OCI-LY1 (cell line): ENCODE measurements at regions not wholly inside any gene's neighbourhood (a gene's known extent, or its start where the extent isn't known, plus 50 kb on each side); places are given as distances from the start of the nearest gene placed in this dataset.

Experiments used
- H2AFZ ChIP-seq: fragments of 200-600 bp; sonication (generic), shearing (Covaris generic); 2 replicates; pipeline ENCODE4 v1.6.0; 2014; ENCODE audit warnings: antibody characterized with exemption, mild to moderate bottlenecking, low read length
- H3F3A ChIP-seq: fragments of 200-600 bp; sonication (generic), shearing (Covaris generic); 2 replicates; pipeline ENCODE4 v1.6.0; 2014; ENCODE audit warnings: mild to moderate bottlenecking, antibody characterized with exemption, low read length, moderate library complexity; ENCODE audit not compliant: insufficient read depth
- H3K27ac ChIP-seq: fragments of 200-600 bp; sonication (generic); 2 replicates; pipeline ENCODE4 v1.5.1; 2014; ENCODE audit warnings: low read length, mixed run types, mild to moderate bottlenecking, low read depth; ENCODE audit not compliant: poor library complexity, severe bottlenecking
- H3K27me3 ChIP-seq: fragments of 200-600 bp; sonication (generic); 2 replicates; pipeline ENCODE4 v1.6.0; 2014; ENCODE audit warnings: antibody characterized with exemption, mild to moderate bottlenecking, low read length, moderate library complexity; ENCODE audit not compliant: insufficient read depth
- H3K36me3 ChIP-seq: fragments of 200-600 bp; sonication (generic); 2 replicates; pipeline ENCODE4 v1.6.1; 2014; ENCODE audit warnings: mild to moderate bottlenecking, antibody characterized with exemption, low read length, moderate library complexity, mixed read lengths; ENCODE audit not compliant: insufficient read depth
- H3K4me1 ChIP-seq: fragments of 200-600 bp; sonication (generic); 2 replicates; pipeline ENCODE4 v1.5.1; 2014; ENCODE audit warnings: mild to moderate bottlenecking, low read length, moderate library complexity; ENCODE audit not compliant: insufficient read depth, severe bottlenecking
- H3K4me2 ChIP-seq: fragments of 200-600 bp; sonication (generic), shearing (Covaris generic); 2 replicates; pipeline ENCODE4 v1.6.1; 2014; ENCODE audit warnings: low read length
- H3K4me3 ChIP-seq: fragments of 200-600 bp; sonication (generic); 2 replicates; pipeline ENCODE4 v1.5.1; 2014; ENCODE audit warnings: low read length, low read depth, mild to moderate bottlenecking, mixed read lengths; ENCODE audit not compliant: poor library complexity, severe bottlenecking
- H3K79me2 ChIP-seq: fragments of 200-600 bp; shearing (Covaris generic); 2 replicates; pipeline ENCODE4 v1.6.1; 2016; ENCODE audit warnings: mixed run types, low read length, mixed read lengths; ENCODE audit not compliant: insufficient read depth
- H3K9ac ChIP-seq: fragments of 200-600 bp; sonication (generic), shearing (Covaris generic); 2 replicates; pipeline ENCODE4 v1.6.1; 2014; ENCODE audit warnings: mild to moderate bottlenecking, low read length, mixed read lengths
- H3K9me2 ChIP-seq: fragments of 200-600 bp; sonication (generic), shearing (Covaris generic); 2 replicates; pipeline ENCODE4 v1.6.1; 2014; ENCODE audit warnings: low read depth, mild to moderate bottlenecking, low read length, mixed read lengths
- H3K9me3 ChIP-seq: fragments of 200-600 bp; shearing (Covaris generic); 2 replicates; pipeline ENCODE4 v1.6.1; 2014; ENCODE audit warnings: low read length, mixed read lengths
- H4K20me1 ChIP-seq: fragments of 200-600 bp; sonication (generic), shearing (Covaris generic); 2 replicates; pipeline ENCODE4 v1.6.0; 2016; ENCODE audit warnings: mild to moderate bottlenecking, low read length; ENCODE audit not compliant: insufficient read depth
- CTCF ChIP-seq: fragments of 200-600 bp; sonication (generic), shearing (Covaris generic); IDR thresholded peaks from 2 replicates; pipeline ENCODE4 v1.5.1; 2017; ENCODE audit warnings: mild to moderate bottlenecking, antibody characterized with exemption, low read length, moderate library complexity, mixed read lengths
- EZH2 ChIP-seq: fragments of 200-600 bp; sonication (generic), shearing (Covaris generic); IDR thresholded peaks from 2 replicates; pipeline ENCODE4 v1.8.0; 2017; ENCODE audit warnings: borderline replicate concordance, mixed run types, mild to moderate bottlenecking, antibody characterized with exemption, low read length, moderate library complexity, mixed read lengths

GRCh38 chr15:86028961-86029360 lies 50.7 kb upstream of the AGBL1 start:
- no peak overlapping the region for H3K27ac ChIP-seq
- TF ChIP-seq CTCF (no peak), EZH2 (no peak)

More at GRCh38 chr15:86028961-86029360, 50.7 kb upstream of the AGBL1 start:
- Histone ChIP-seq H3K9ac (no peak overlapping the region), H4K20me1 (no peaks in the 10 kb centered on the region), H3K9me2 (no peaks in the 10 kb centered on the region), H3K4me2 (no peak overlapping the region), H3K27me3 (no peaks in the 10 kb centered on the region), H3F3A (no peaks in the 10 kb centered on the region), H3K4me3 (no peak overlapping the region), H3K36me3 (no peaks in the 10 kb centered on the region), H2AFZ (no peak overlapping the region), H3K79me2 (no peaks in the 10 kb centered on the region), H3K9me3 (no peaks in the 10 kb centered on the region), H3K4me1 (no peaks in the 10 kb centered on the region)
